GM12874 (cell line): ENCODE measurements at regions not wholly inside any gene's neighbourhood (a gene's known extent, or its start where the extent isn't known, plus 50 kb on each side); places are given as distances from the start of the nearest gene placed in this dataset.

ENCODE experiments used
- CTCF ChIP-seq: IDR thresholded peaks from 2 replicates; pipeline ENCODE4 v1.5.1; 2011; ENCODE audit warnings: low read depth, mild to moderate bottlenecking, control low read depth, low read length, moderate library complexity; ENCODE audit not compliant: insufficient read depth

DNA sequence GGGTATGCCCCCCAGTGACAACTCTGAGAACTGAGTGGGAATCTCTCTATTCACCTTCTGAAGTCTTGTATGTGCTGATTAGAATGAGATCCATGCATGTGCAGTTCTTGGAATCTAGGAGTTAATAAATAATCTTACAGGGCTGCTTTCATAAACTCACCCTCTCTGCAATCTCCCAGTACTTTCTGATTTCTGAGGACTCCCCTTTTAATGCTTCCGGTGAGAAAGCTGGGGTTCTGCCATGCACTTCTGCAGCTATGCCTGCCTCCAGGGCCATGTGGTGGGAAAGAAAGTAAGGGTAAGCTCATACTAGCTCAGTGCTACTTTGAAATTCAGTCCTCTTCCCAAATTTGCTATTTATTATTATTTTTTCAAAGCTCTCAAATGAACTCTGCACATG lies 432.9 kb downstream of the MTX2 start:
- TF ChIP-seq CTCF, result no peak

GRCh38 chr2:176704282-176704858 lies 435.1 kb downstream of the MTX2 start:
- no peak for TF ChIP-seq CTCF

DNA sequence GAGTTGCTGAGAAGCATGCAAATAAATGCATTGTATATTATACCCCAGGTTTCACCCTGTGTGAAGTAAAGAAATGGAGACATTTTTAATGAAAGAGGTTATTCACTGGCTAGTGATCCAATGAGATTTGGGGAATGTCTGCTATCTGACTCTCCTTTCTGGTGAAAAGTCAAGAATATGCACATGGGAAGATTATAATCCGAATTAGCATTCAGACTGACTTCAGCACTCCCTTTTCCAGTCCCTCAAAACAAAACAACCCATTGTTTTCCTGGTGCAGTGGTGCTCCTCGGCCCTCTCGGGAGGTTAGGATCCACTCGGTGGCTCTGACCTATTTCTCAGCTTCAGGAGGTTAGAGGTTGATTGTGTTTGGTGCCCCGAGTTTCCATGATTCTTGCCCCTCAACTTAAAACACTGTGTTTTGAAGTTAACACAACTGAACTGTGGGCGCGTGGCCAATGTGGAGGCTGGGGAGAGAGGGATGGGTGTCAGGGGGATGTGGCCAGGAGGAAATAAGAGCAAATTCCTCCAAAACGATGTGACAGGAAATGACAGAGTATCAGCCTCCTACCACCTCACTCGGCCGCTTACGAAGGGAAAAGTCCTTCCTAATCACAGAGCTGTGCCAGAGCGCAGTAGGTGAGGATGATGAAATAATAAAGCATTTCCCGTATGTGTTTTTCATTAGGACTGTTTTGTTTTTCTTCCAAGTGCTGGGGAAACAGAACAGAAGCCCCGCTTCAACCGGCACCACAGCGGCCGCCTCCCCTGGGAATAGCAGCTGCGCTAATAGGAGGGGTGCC lies 440.1 kb downstream of the MTX2 start:
- TF ChIP-seq CTCF, result no peak

- TF ChIP-seq CTCF, result no peak
These were observed 440.7 kb downstream of the MTX2 start for GRCh38 chr2:176709991-176710390.

GRCh38 chr2:176710657-176711186 lies 441.5 kb downstream of the MTX2 start:
- TF ChIP-seq CTCF, result no peak

- TF ChIP-seq CTCF, result no peak
These were observed 456.8 kb downstream of the MTX2 start for GRCh38 chr2:176725873-176726645.

GRCh38 chr2:176727696-176728095 lies 458.5 kb downstream of the MTX2 start:
- TF ChIP-seq CTCF, result no peak
